Adrenal gland (tissue), 9 donors: ENCODE measurements at regions not wholly inside any gene's neighbourhood (a gene's known extent, or its start where the extent isn't known, plus 50 kb on each side); places are given as distances from the start of the nearest gene placed in this dataset.

Experiments
- DNase-seq, 7 donors: peaks; one replicate each; pipeline ENCODE4 v3.0.0-alpha.2; 2019 to 2020
- H3K27ac ChIP-seq, 5 donors: fragments of 200-600 bp; sonication (generic) in 4 of 5; 1 replicate in 3 of 5; 2 replicates in 2 of 5; pipeline versions ENCODE4 v1.5.1 to v1.8.0; 2016 to 2020; ENCODE audit warnings: mild to moderate bottlenecking in 1 of 5
- H3K27me3 ChIP-seq: fragments of 200-600 bp; 2 replicates; pipeline ENCODE4 v1.8.0; 2021
- H3K36me3 ChIP-seq, 2 donors: fragments of 200-600 bp; replicated peaks in 1 of 2; 1 replicate in 1 of 2; 2 replicates in 1 of 2; pipeline versions ENCODE4 v1.5.1 to v1.8.0; 2018 to 2022
- H3K4me1 ChIP-seq, 2 donors: fragments of 200-600 bp; replicated peaks in 1 of 2; 1 replicate in 1 of 2; 2 replicates in 1 of 2; pipeline versions ENCODE4 v1.5.1 to v1.8.0; 2018 to 2021
- H3K4me3 ChIP-seq, 4 donors: fragments of 200-600 bp; sonication (generic) in 3 of 4; one replicate each; pipeline ENCODE4 v1.5.1; 2016 to 2018
- H3K9me3 ChIP-seq, 3 donors: fragments of 200-600 bp; sonication (generic) in 1 of 3; replicated peaks in 1 of 3; 1 replicate in 2 of 3; 2 replicates in 1 of 3; pipeline versions ENCODE4 v1.5.1 to v1.8.0; 2016 to 2021
- CTCF ChIP-seq, 6 experiments: fragments of 450-650 bp in 4 of 6; fragments of 200-600 bp in 2 of 6; sonication (generic) in 1 of 6; IDR thresholded peaks; 1 replicate in 5 of 6; 2 replicates in 1 of 6; pipeline versions ENCODE4 v1.5.1 to v1.8.0; 2016 to 2021; ENCODE audit warnings: antibody characterized with exemption in 6 of 6, mild to moderate bottlenecking in 2 of 6, moderate library complexity in 1 of 6
- POLR2A ChIP-seq, 2 donors: fragments of 450-650 bp; IDR thresholded peaks; one replicate each; pipeline ENCODE4 v1.6.1; 2017; ENCODE audit warnings: antibody characterized with exemption in 2 of 2, mild to moderate bottlenecking in 2 of 2, moderate library complexity in 1 of 2
- WGBS, 4 donors: extraction: QIAGEN DNeasy Blood & Tissue Kit in 2 of 4; methylation state at CpG; one replicate each; pipeline versions ENCODE4 v1.1.5 to v1.1.7; 2013 to 2017; 5-methylcytosine and 5-hydroxymethylcytosine counted together
- intact Hi-C, 2 donors: fragments of 100-400 bp; cut with DNase I; formaldehyde crosslinking; loops; one replicate each; pipeline versions ENCODE4 v1.14.1 to v1.15.0; 2022 to 2023
- donor health status: healthy with polysubstance abuse.
- donor health status: Bipolar disorder and iron deficiency.
- donor health status: DM: yes; HTN: yes; CAD: no.
- donor health status: DM: no; HTN: no; CAD: no.
- donor health status: DM: no; HTN: no; CAD: no.

DNA sequence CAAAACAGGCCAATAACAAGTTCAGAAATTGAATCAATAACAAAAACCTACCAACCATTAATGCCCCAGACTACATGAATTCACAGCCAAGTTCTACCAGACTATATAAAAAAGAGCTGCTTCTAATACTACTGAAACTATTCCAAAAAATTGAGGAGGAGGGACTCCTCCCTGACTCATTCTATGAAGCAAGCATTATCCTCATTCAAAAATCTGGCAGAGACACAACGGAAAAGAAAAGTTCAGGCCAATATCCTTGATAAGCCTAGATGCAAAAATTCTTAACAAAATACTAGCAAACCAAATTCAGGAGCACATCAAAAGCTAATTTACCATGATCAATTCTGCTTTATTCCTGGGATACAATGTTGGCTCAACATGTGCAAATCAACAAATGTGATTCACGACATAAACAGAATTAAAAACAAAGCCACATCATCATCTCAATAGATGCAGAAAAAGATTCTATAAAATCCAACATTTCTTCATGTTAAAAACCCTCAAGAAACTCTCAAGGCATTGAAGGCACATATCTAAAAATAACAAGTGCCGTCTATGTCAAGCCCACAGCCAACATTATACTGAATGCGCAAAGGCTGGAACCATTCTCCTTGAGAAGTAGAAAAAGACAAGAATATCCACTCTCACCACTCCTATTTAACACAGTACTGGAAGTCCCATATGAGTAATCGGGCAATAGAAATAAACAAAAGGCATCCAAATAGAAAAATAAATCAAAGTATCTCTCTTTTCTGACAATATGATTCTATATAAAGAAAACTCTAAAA, 573.6 kb upstream of the GRM7 start:
- Histone ChIP-seq H3K9me3 (no peaks in the 10 kb centered on the region), H3K27me3 (no peaks in the 10 kb centered on the region), H3K27ac (no peak overlapping the region), H3K4me3 (no peak overlapping the region), H3K36me3 (no peaks in the 10 kb centered on the region), H3K4me1 (no peaks in the 10 kb centered on the region)
- DNase-seq = no peak
- 45 to 48% (median 45%) methylated on average over 5 of the region's 5 CpGs for WGBS, 4 donors
- intact Hi-C loops = no loop called here
- TF ChIP-seq CTCF (IDR thresholded peaks at IDR 0.05) = no peak
- TF ChIP-seq POLR2A (IDR thresholded peaks at IDR 0.05) = no peak

DNA sequence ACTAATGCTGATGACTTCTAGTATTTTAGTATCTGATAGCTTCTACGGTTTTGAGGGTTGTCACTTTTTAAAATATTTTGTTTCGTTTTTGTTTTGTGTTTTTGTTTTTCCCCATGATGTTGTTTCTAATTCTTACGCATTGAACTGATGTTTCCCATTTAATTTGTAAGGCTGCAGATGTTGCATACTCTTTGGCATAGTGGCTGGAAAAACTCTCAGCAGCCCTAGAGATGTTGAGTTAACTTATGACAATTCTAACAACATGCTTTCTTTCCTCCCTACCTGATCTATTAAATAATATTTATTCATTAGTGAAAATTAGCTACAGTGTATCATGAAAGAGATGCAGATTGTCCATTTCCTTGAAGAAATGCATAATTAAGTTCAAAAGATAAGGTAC, 559.3 kb upstream of the GRM7 start:
- intact Hi-C loops = no loop called here
- Histone ChIP-seq H3K4me1 (no peaks in the 10 kb centered on the region), H3K9me3 (no peaks in the 10 kb centered on the region), H3K27ac (no peak overlapping the region), H3K36me3 (no peaks in the 10 kb centered on the region), H3K4me3 (no peak overlapping the region), H3K27me3 (no peaks in the 10 kb centered on the region)
- no peak for DNase-seq
- WGBS, 4 donors = 65 to 82% (median 75%) methylated on average over 3 of the region's 3 CpGs
- no peak for TF ChIP-seq CTCF (IDR thresholded peaks at IDR 0.05)

DNA sequence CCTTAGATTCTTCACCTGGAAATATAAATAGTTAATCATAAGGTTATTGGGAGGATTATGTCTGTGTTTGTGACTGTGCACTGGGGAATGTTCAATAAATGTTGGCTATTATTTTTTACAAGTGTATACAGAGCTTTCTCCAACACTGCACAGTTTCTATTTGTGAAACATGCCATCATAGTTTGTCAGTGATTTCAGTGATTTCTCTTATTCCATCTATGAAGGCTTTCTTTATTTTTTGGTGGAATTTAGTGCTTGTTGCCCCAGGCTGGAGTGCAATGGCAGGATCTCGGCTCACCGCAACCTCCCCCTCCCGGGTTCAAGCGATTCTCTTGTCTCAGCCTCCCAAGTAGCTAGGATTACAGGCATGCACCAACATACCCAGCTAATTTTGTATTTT, 545.0 kb upstream of the GRM7 start:
- WGBS, 4 donors = 80 to 90% (median 85%) methylated on average over 4 of the region's 4 CpGs
- intact Hi-C loops = no loop called here

DNA sequence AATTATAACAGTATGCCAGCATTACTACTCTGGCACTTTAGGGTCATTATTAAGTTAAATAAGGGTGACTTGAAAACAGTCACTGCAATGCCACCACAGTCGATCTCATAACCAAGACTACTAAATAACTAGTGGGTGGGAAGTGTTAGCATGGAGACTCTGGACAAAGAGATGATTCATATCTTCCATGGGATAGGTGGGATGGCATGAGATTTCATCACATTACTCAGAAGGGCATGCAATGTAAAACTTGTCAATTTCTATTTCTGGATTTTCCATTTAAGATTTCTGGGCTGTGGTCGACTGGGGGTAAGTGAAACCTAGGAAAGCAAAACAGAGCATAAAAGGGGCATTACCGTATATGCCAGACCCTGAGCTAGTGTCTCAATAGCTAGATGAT, 538.9 kb upstream of the GRM7 start:
- Histone ChIP-seq H3K4me1 (no peaks in the 10 kb centered on the region), H3K27me3 (no peaks in the 10 kb centered on the region), H3K9me3 (no peaks in the 10 kb centered on the region), H3K27ac (no peak overlapping the region), H3K36me3 (no peaks in the 10 kb centered on the region), H3K4me3 (no peak overlapping the region)
- intact Hi-C loops = no loop called here
- no peak for DNase-seq
- no peak for TF ChIP-seq CTCF (IDR thresholded peaks at IDR 0.05)
- no peak for TF ChIP-seq POLR2A (IDR thresholded peaks at IDR 0.05)
- WGBS, 4 donors = 69 to 78% (median 72%) methylated on average over 3 of the region's 3 CpGs

More for the DNA sequence above, 545.0 kb upstream of the GRM7 start:
- no peak for TF ChIP-seq CTCF (IDR thresholded peaks at IDR 0.05)
- TF ChIP-seq POLR2A (IDR thresholded peaks at IDR 0.05) = no peak
- Histone ChIP-seq H3K36me3 (no peaks in the 10 kb centered on the region), H3K4me3 (no peak overlapping the region), H3K4me1 (no peaks in the 10 kb centered on the region), H3K9me3 (no peaks in the 10 kb centered on the region), H3K27me3 (no peaks in the 10 kb centered on the region), H3K27ac (no peak overlapping the region)
- no peak for DNase-seq
